Neutrophil (primary cell): ENCODE measurements at regions not wholly inside any gene's neighbourhood (a gene's known extent, or its start where the extent isn't known, plus 50 kb on each side); places are given as distances from the start of the nearest gene placed in this dataset.

ENCODE experiments used
- H3K27ac ChIP-seq: fragments of 200-600 bp; sonication (generic); 2 replicates; pipeline ENCODE4 v1.5.1; 2016; ENCODE audit warnings: mild to moderate bottlenecking, moderate library complexity
- H3K27me3 ChIP-seq: fragments of 200-600 bp; sonication (generic); 2 replicates; pipeline ENCODE4 v1.6.0; 2016; ENCODE audit warnings: mild to moderate bottlenecking
- H3K36me3 ChIP-seq: fragments of 200-600 bp; sonication (generic); 2 replicates; pipeline ENCODE4 v1.5.1; 2017
- H3K4me1 ChIP-seq, 2 experiments: fragments of 200-600 bp in 1 of 2; sonication (generic) in 1 of 2; 1 replicate in 1 of 2; 2 replicates in 1 of 2; pipeline versions ENCODE4 v1.5.1 to v1.6.1; 2013 to 2016; ENCODE audit warnings: low read depth in 1 of 2, low read length in 1 of 2, mild to moderate bottlenecking in 1 of 2, moderate library complexity in 1 of 2; ENCODE audit not compliant: control insufficient read depth in 1 of 2, insufficient read depth in 1 of 2
- H3K4me3 ChIP-seq, 2 experiments: fragments of 200-600 bp in 1 of 2; sonication (generic) in 1 of 2; 1 replicate in 1 of 2; 2 replicates in 1 of 2; pipeline ENCODE4 v1.5.1; 2013 to 2016; ENCODE audit warnings: low read depth in 1 of 2, low read length in 1 of 2, mild to moderate bottlenecking in 1 of 2, moderate library complexity in 1 of 2
- H3K9me3 ChIP-seq: fragments of 200-600 bp; sonication (generic); 2 replicates; pipeline ENCODE4 v1.5.1; 2016
- CTCF ChIP-seq: fragments of 200-600 bp; sonication (generic); IDR thresholded peaks from 2 replicates; pipeline ENCODE4 v1.5.1; 2016; ENCODE audit warnings: antibody characterized with exemption

- peak overlapping the region; percentile 72 for H3K27ac ChIP-seq
Measured at GRCh38 chr6:139920027-139920775, 545.8 kb upstream of the CITED2 start.

GRCh38 chr6:139919107-139920026 lies 544.9 kb upstream of the CITED2 start:
- peaks cover 16 to 17% of the 10 kb centered on the region in 2 experiments for H3K4me1 ChIP-seq
- no peaks in the 10 kb centered on the region for H3K36me3 ChIP-seq
- H3K27me3 ChIP-seq: no peaks in the 10 kb centered on the region
- no peak for TF ChIP-seq CTCF
- peak overlapping the region; percentile 72 for H3K27ac ChIP-seq
- H3K4me3 ChIP-seq: peak overlapping the region; percentile 33 to 40
- H3K9me3 ChIP-seq: no peaks in the 10 kb centered on the region

More at GRCh38 chr6:139920027-139920775, 545.8 kb upstream of the CITED2 start:
- Histone ChIP-seq H3K27me3 (no peaks in the 10 kb centered on the region), H3K9me3 (no peaks in the 10 kb centered on the region), H3K4me3 (peak overlapping the region; percentile 33 to 40), H3K36me3 (no peaks in the 10 kb centered on the region), H3K4me1 (peaks cover 16 to 17% of the 10 kb centered on the region in 2 experiments)
- TF ChIP-seq CTCF: no peak

GRCh38 chr6:139917951-139918630 lies 543.6 kb upstream of the CITED2 start:
- Histone ChIP-seq H3K36me3 (no peaks in the 10 kb centered on the region), H3K9me3 (no peaks in the 10 kb centered on the region), H3K27me3 (no peaks in the 10 kb centered on the region), H3K4me3 (no peak overlapping the region), H3K4me1 (peaks cover 16 to 17% of the 10 kb centered on the region in 2 experiments), H3K27ac (no peak overlapping the region)
- no peak for TF ChIP-seq CTCF

GRCh38 chr6:139914910-139915309 lies 540.5 kb upstream of the CITED2 start:
- Histone ChIP-seq H3K27ac (no peak overlapping the region), H3K36me3 (no peaks in the 10 kb centered on the region), H3K27me3 (no peaks in the 10 kb centered on the region), H3K4me3 (no peak overlapping the region), H3K4me1 (peaks cover 8% of the 10 kb centered on the region in 2 experiments), H3K9me3 (no peaks in the 10 kb centered on the region)
- TF ChIP-seq CTCF: no peak

GRCh38 chr6:139912735-139913400 lies 538.4 kb upstream of the CITED2 start:
- no peaks in the 10 kb centered on the region for H3K36me3 ChIP-seq
- no peaks in the 10 kb centered on the region for H3K4me1 ChIP-seq
- no peak overlapping the region for H3K27ac ChIP-seq
- no peak for TF ChIP-seq CTCF
- H3K4me3 ChIP-seq: no peak overlapping the region
- H3K9me3 ChIP-seq: no peaks in the 10 kb centered on the region
- H3K27me3 ChIP-seq: no peaks in the 10 kb centered on the region
